ENCODE measurements at regions not wholly inside any gene's neighbourhood (a gene's known extent, or its start where the extent isn't known, plus 50 kb on each side); places are given as distances from the start of the nearest gene placed in this dataset.
"Not testable (repeated sequence)": the region's sequence is repeated elsewhere in the genome, so short reads cannot be mapped to it uniquely, and the experiment has no call there.

GRCh38 chr17:31753011-31753410 is 106.0 kb downstream of the COPRS start:
- no peak for DNase-seq (ENCODE audit: low spot score)
- intact Hi-C loops (cut with DNase I) = no loop called here
- no peak for ATAC-seq

GRCh38 chr17:31752584-31752983 is 106.5 kb downstream of the COPRS start:
- ATAC-seq = no peak
- intact Hi-C loops (cut with DNase I) = no loop called here
- no peak for DNase-seq (ENCODE audit: low spot score)

- intact Hi-C loops (cut with DNase I) = no loop called here
- DNase-seq (ENCODE audit: low spot score) = no peak
- no peak for ATAC-seq
Measured at GRCh38 chr17:31750578-31750977, 108.5 kb downstream of the COPRS start.

GRCh38 chr17:31748881-31749280 is 110.2 kb downstream of the COPRS start:
- ATAC-seq (no peak), DNase-seq (ENCODE audit: low spot score) (no peak)
- intact Hi-C loops (cut with DNase I) = no loop called here

- DNase-seq (ENCODE audit: low spot score) = no peak
- no peak for ATAC-seq
- intact Hi-C loops (cut with DNase I) = no loop called here
Measured at GRCh38 chr17:31746884-31747495, 112.1 kb downstream of the COPRS start.

- DNase-seq (ENCODE audit: low spot score) (no peak), ATAC-seq (no peak)
- intact Hi-C loops (cut with DNase I) = no loop called here
Measured at GRCh38 chr17:31745964-31746600, 113.0 kb downstream of the COPRS start.

GRCh38 chr17:31744511-31744951 is 114.5 kb downstream of the COPRS start:
- DNase-seq (ENCODE audit: low spot score) (no peak), ATAC-seq (peak; percentile 41)
- intact Hi-C loops (cut with DNase I) = no loop called here

- intact Hi-C loops (cut with DNase I) = no loop called here
- DNase-seq (ENCODE audit: low spot score) (no peak), ATAC-seq (peak; percentile 40)
Measured at GRCh38 chr17:31743797-31744196, 115.2 kb downstream of the COPRS start.

GRCh38 chr17:31741371-31741770 is 117.7 kb downstream of the COPRS start:
- intact Hi-C loops (cut with DNase I) = no loop called here
- DNase-seq (ENCODE audit: low spot score) (no peak), ATAC-seq (no peak)

GRCh38 chr17:31740611-31741082 is 118.4 kb downstream of the COPRS start:
- intact Hi-C loops (cut with DNase I) = no loop called here
- ATAC-seq (peak; percentile 70), DNase-seq (ENCODE audit: low spot score) (no peak)

- DNase-seq (ENCODE audit: low spot score) = no peak
- peak; percentile 38 for ATAC-seq
- intact Hi-C loops (cut with DNase I) = no loop called here
Measured at GRCh38 chr17:31738996-31739699, 119.9 kb downstream of the COPRS start.

- DNase-seq (ENCODE audit: low spot score) = no peak
- ATAC-seq = no peak
- intact Hi-C loops (cut with DNase I) = no loop called here
Measured at GRCh38 chr17:31738488-31738887, 120.6 kb downstream of the COPRS start.

GRCh38 chr17:31738067-31738466 is 121.0 kb downstream of the COPRS start:
- intact Hi-C loops (cut with DNase I) = no loop called here
- DNase-seq (ENCODE audit: low spot score) (no peak), ATAC-seq (no peak)

- intact Hi-C loops (cut with DNase I) = no loop called here
- DNase-seq (ENCODE audit: low spot score) (no peak), ATAC-seq (no peak)
Measured at GRCh38 chr17:31736855-31737625, 122.0 kb downstream of the COPRS start.

- ATAC-seq = no peak
- intact Hi-C loops (cut with DNase I) = no loop called here
- DNase-seq (ENCODE audit: low spot score) = no peak
Measured at GRCh38 chr17:31733326-31733725, 125.7 kb downstream of the COPRS start.

GRCh38 chr17:31731585-31732154 is 127.4 kb downstream of the COPRS start:
- ATAC-seq; intact Hi-C loops (cut with DNase I); DNase-seq (ENCODE audit: low spot score): not testable (repeated sequence)

GRCh38 chr17:31731118-31731517 is 127.9 kb downstream of the COPRS start:
- ATAC-seq = peak; percentile 17
- intact Hi-C loops (cut with DNase I) = no loop called here
- no peak for DNase-seq (ENCODE audit: low spot score)

GRCh38 chr17:31726980-31727427 is 132.0 kb downstream of the COPRS start:
- ATAC-seq (no peak), DNase-seq (ENCODE audit: low spot score) (no peak)
- intact Hi-C loops (cut with DNase I) = no loop called here

GRCh38 chr17:31724619-31725018 is 134.4 kb downstream of the COPRS start:
- intact Hi-C loops (cut with DNase I) = no loop called here
- no peak for DNase-seq (ENCODE audit: low spot score)
- no peak for ATAC-seq

Measured in sciatic nerve (tissue), 2 donors.